ENCODE measurements at regions not wholly inside any gene's neighbourhood (a gene's known extent, or its start where the extent isn't known, plus 50 kb on each side); places are given as distances from the start of the nearest gene placed in this dataset.
"Not testable (repeated sequence)": the region's sequence is repeated elsewhere in the genome, so short reads cannot be mapped to it uniquely, and the experiment has no call there.

DNA sequence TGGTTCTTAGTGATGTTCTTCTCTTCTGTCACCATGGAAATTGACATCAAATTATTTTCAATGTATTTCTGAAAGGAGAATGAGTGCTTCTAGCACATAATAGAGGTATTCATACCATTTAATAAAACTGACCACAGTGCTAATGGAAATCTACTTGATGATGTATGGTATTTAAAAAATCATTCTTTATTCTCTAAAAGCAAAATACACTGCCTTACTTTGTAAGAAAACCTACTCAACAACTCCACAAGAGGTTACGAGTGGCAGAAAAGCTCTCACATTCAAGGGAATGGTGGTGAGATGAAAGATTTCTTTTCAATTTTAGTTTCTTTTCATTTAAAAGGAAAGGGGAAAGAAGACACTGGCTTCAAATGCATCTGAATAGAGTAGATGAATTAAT, 382.3 kb upstream of the CHST9 start:
- no peak for DNase-seq

DNA sequence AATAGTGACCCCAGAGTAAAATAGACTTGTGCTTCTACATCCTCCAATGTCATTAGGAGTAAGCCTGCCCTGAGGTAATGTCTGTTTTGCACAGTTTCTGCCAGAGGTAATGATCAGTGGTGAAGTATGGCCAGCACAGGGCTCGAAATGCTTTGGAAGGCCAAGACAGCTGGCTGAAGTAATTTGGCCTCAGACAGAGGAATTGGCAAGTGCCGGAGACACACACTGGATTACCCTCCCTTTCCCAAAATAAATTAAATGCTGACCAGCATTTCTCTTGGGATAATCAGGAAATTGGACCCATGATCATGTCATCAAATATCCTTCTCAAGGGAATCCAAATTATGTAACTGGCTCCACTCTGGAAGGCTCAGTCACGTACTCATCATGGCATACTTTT, 379.0 kb upstream of the CHST9 start:
- no peak for DNase-seq

GRCh38 chr18:27558388-27559155, 373.5 kb upstream of the CHST9 start:
- no peak for DNase-seq

GRCh38 chr18:27556741-27557140, 371.6 kb upstream of the CHST9 start:
- DNase-seq: no peak

DNA sequence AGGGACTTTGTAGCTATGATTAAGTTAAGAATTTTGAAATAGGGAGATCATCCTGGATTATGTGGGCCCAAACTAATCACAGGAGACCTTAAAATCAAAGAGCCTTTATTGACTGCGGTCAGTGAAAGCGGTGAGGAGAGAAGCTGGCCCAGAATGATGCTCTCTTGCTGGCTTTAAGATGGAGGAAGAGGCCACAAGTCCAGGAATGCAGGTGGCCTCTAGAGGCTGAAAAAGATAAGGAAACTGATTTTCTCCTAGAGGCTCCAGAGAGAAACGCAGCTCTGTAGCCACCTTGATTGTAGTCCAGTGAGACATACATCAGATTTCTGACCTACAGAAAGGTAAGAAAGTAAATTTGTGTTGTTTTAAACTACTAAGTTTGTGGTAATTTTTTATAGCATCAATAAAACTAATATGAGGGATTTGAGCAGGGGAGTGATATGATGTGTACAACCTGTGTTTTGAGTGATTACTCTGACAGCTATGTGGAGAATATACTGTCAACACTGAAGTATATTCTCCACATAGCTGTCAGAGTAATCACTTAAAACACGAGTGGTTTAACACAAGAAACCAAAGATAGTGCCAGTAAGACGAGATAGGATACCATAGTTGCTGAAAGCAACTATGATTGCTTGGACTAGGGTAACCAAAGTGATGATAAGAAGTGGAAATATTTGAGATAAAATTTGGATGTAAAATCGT, 364.4 kb upstream of the CHST9 start:
- DNase-seq: no peak

- no peak for DNase-seq
Measured at GRCh38 chr18:27546991-27547390, 361.9 kb upstream of the CHST9 start.

DNA sequence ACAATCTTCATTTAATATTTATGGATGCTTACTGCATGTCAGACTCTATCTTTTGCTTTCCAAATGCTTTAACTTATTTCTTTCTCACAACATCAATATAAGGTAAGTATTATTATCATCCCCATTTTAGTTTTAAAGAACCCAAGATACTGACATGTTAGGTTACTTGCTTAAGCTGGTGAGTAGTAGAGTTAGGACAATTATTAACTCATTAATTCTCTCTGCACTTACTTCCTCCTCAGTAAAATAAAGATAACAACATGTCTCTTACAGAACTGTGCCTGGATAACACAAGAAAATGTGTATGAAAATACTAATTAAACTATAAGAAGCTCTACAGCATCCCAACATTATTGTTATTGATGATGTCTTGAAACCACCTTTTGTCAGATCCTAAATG, 359.1 kb upstream of the CHST9 start:
- DNase-seq: no peak

DNA sequence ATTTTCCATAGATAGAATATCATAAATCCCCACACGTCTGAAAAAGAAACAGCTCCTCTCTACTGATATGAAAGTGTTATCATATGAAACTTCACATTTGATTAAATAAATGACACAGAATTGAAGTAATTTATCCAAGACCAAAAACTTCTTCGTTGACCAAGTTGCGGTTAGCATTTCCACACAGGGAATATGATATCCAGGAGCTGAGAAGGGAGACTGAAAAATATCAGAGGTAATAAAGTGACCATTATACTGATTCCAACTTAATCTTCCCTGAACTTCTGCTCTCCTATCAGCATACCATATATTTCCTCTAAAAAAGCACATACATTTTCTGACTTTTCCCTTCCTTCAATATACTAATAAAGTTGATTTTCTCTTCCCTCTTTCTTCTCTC, 356.2 kb upstream of the CHST9 start:
- DNase-seq: no peak

- DNase-seq: no peak
Measured at GRCh38 chr18:27540111-27540510, 355.0 kb upstream of the CHST9 start.

GRCh38 chr18:27528925-27529521, 343.9 kb upstream of the CHST9 start:
- DNase-seq: no peak

DNA sequence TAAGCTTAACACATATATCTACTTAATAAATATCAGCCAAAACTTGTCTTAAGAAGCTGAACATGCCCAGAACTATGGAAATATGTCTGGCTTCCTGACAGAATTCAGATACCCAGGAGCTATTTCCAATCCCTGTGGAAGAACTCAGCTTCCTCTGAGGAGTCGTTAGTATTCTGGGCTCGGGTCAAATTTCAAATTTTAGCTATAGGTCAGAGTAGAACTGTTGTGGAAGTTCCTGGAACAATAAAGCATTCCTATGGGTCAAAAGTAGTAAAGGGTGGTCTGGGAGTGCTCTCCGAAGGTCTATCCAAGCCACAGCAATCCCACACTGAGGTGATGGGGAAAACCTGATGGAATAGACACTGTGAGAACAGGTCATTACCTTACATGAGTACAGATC, 342.7 kb upstream of the CHST9 start:
- DNase-seq: no peak

GRCh38 chr18:27520401-27520800, 335.3 kb upstream of the CHST9 start:
- DNase-seq: no peak

GRCh38 chr18:27510036-27510633, 325.0 kb upstream of the CHST9 start:
- DNase-seq: not testable (repeated sequence)

GRCh38 chr18:27501671-27502070, 316.6 kb upstream of the CHST9 start:
- DNase-seq: no peak

GRCh38 chr18:27500531-27500930, 315.4 kb upstream of the CHST9 start:
- DNase-seq: no peak

GRCh38 chr18:27497246-27497645, 312.1 kb upstream of the CHST9 start:
- DNase-seq: no peak

- no peak for DNase-seq
Measured at GRCh38 chr18:27493182-27493581, 308.1 kb upstream of the CHST9 start.

DNA sequence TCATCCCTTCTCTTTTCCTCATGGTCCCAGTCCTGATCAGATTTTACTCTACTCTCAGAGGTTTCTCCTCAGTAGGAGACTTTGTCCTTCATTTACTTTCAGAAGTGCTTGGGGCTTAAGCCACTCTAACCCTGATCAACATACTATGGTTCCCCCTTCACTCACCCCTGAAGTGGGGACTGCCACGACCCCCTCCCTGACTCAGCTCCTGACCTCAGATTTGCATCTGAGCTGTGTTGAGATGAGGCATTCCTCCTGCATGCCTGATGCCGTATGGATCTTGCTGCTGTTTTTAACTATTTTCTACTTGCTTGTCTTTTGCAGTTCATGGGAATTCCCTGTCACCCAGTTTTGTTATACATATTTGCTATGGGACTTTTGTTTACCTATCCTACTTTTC, 306.7 kb upstream of the CHST9 start:
- DNase-seq: no peak

GRCh38 chr18:27483276-27483675, 298.2 kb upstream of the CHST9 start:
- DNase-seq: no peak

- no peak for DNase-seq
Measured at GRCh38 chr18:27478459-27478858, 293.4 kb upstream of the CHST9 start.

DNA sequence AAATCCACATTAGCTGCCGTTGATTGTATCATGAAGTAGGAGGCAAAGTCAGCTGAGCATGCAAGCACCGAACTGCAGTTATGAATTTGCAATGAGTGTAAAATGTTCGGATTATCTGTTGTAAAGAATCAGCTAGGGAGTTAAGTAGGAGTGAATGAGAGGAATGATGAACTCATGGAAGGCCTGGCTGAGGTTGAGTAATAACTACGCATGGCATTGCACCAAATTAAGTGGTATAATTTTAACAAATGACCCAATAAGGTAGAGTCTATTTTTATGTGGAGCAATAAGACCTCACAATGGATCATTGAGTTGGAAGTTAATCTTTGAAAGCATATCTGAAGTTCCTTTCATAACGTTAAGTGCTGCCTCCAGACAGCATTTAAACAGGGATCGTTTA, 288.2 kb upstream of the CHST9 start:
- no peak for DNase-seq

GRCh38 chr18:27467073-27467472, 282.0 kb upstream of the CHST9 start:
- DNase-seq: no peak

DNA sequence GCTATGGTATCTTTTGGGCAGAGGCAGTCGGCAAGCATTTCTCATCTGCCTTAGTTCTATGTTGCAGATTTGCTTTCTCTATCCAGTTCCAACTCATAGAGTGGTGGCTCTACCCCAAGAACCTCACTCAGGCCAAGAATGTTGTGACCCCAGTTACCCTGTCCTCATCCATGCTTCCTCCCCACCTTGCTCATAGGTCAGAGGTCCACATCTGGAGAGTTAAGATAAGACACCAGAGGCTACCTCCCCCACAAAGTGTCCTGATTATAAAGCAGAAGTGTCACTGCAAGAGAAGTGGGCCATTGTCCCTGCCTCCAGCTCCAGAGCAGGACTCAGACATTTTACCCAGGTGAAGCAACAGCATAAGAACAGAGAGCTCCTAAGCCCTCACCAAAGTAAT, 276.8 kb upstream of the CHST9 start:
- no peak for DNase-seq

DNA sequence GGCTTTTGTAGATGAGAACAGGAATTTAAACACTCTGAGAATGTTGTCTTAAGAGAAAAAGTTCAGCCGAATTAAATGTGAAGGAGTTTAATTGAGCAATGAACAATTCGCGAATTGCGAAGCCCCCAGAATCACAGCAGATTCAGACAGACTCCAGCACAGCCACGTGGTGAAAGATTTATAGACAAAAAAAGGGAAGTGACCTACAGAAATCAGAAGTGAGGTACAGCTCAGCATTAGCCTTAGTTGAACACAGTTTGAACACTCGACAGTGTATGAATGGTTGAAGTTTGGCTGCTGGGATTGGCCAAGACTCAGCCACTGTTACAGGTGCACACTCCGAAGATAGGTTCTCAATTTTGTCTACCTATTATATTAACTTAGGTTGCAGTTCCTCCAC, 264.0 kb upstream of the CHST9 start:
- no peak for DNase-seq
